ENCODE measurements at regions not wholly inside any gene's neighbourhood (a gene's known extent, or its start where the extent isn't known, plus 50 kb on each side); places are given as distances from the start of the nearest gene placed in this dataset.

DNA sequence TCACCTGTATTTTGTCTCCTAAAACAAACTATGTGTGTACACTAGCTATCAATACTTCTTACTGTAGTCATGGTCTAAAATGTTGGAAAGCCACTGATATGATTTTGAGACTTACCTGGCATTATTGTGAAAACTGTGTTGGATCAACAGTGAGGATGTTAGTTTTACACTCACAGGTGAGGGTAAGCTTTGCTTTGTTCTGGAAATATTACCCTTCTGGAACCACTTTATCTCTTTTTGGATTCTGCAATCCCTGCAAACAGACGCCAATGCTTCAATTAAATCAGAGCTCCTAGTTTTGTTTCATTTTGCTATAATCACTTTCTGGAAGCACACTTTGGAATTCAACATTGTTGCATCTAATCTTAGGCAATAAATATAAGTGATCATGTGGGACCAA lies 223.3 kb downstream of the RPS29 start:
- TF ChIP-seq, protein P1, sequence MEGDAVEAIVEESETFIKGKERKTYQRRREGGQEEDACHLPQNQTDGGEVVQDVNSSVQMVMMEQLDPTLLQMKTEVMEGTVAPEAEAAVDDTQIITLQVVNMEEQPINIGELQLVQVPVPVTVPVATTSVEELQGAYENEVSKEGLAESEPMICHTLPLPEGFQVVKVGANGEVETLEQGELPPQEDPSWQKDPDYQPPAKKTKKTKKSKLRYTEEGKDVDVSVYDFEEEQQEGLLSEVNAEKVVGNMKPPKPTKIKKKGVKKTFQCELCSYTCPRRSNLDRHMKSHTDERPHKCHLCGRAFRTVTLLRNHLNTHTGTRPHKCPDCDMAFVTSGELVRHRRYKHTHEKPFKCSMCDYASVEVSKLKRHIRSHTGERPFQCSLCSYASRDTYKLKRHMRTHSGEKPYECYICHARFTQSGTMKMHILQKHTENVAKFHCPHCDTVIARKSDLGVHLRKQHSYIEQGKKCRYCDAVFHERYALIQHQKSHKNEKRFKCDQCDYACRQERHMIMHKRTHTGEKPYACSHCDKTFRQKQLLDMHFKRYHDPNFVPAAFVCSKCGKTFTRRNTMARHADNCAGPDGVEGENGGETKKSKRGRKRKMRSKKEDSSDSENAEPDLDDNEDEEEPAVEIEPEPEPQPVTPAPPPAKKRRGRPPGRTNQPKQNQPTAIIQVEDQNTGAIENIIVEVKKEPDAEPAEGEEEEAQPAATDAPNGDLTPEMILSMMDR (IDR thresholded peaks at IDR 0.05 in 4 of 5, conservative IDR thresholded peaks at IDR 0.05 in 1 of 5) = no peak
- TF ChIP-seq POLR2A (IDR thresholded peaks at IDR 0.05) = no peak

All from gastrocnemius medialis (tissue), 4 donors.